ENCODE measurements at regions not wholly inside any gene's neighbourhood (a gene's known extent, or its start where the extent isn't known, plus 50 kb on each side); places are given as distances from the start of the nearest gene placed in this dataset.

DNA sequence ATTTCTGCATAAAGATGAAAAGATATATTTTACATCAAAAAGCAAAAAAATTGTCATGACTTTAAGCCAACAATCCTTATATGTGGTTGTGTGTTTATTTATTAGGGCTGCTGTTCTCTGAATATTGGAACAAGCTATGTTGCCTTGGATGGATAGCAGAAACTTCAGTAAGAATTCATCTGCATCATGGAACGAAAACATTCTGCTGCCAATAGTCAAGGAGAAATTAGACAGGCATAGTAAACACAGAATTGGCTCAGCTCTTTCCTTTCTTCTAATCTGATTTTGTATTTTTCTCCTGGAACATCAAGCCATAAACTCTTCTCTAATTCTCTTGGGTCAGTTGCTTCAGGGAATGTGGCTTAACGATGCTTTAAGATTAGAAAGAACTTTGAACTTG lies 1257.0 kb downstream of the NLGN4X start:
- no peak for DNase-seq (ENCODE audit: low spot score in 2 of 2)
- no peak for TF ChIP-seq POLR2A (IDR thresholded peaks at IDR 0.05)
- TF ChIP-seq, protein P1, sequence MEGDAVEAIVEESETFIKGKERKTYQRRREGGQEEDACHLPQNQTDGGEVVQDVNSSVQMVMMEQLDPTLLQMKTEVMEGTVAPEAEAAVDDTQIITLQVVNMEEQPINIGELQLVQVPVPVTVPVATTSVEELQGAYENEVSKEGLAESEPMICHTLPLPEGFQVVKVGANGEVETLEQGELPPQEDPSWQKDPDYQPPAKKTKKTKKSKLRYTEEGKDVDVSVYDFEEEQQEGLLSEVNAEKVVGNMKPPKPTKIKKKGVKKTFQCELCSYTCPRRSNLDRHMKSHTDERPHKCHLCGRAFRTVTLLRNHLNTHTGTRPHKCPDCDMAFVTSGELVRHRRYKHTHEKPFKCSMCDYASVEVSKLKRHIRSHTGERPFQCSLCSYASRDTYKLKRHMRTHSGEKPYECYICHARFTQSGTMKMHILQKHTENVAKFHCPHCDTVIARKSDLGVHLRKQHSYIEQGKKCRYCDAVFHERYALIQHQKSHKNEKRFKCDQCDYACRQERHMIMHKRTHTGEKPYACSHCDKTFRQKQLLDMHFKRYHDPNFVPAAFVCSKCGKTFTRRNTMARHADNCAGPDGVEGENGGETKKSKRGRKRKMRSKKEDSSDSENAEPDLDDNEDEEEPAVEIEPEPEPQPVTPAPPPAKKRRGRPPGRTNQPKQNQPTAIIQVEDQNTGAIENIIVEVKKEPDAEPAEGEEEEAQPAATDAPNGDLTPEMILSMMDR (IDR thresholded peaks at IDR 0.05) = no peak
- WGBS, 2 donors = 56 to 75% methylated on average over 2 of the region's 2 CpGs
- H3K4me3 ChIP-seq (ENCODE audit: low read depth, poor library complexity, severe bottlenecking) = no peak overlapping the region
- intact Hi-C loops (cut with DNase I; ENCODE audit: low total_unique reads) = no loop called here

DNA sequence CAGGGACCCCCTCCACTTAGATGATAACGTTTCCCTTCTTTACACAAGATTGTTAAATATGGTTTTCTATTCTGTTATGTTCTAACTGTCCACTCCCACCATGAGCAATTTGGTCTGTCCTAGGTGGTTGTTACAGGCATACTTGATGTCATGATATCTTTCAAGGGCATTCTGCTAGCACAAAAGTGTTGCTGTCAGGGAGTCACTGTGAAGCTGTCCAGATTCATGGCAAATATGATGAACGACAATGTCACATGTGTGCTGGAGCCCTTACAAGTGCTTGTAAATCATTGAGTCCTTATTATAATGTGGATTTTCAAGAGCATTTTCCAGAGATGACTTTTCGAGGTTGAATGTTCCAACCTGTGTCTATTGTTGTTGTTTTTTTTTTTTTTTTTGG lies 1250.7 kb upstream of the PRKX start:
- no peak overlapping the region for H3K4me3 ChIP-seq (ENCODE audit: low read depth, poor library complexity, severe bottlenecking)
- 62 to 78% methylated on average over 3 of the region's 3 CpGs for WGBS, 2 donors
- no peak for TF ChIP-seq POLR2A (IDR thresholded peaks at IDR 0.05)
- TF ChIP-seq, protein P1 (IDR thresholded peaks at IDR 0.05) = no peak
- DNase-seq (ENCODE audit: low spot score in 2 of 2) = no peak
- intact Hi-C loops (cut with DNase I; ENCODE audit: low total_unique reads) = no loop called here

DNA sequence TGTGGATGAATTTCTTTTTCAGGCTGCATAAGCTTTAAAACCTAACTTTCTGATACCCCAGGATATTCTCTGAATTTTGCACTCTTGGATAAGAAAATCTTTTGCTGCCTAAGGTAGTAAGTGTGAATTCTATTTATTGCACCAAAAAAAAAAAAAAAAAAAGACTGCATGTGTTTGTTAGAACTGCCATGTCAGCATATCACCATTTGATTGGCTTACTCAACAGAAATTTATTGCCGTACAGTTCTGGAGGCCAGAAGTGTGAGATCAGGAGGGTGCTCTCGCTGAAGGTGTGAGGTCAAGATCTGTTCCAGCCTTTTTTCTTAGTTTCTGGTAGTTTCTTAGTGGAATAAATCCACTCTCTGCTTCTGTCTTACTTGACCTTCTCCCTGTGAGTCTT lies 1250.0 kb upstream of the PRKX start:
- 84% methylated on average over 2 of the region's 2 CpGs for WGBS, 2 donors
- TF ChIP-seq, protein P1 (IDR thresholded peaks at IDR 0.05) = no peak
- TF ChIP-seq POLR2A (IDR thresholded peaks at IDR 0.05) = no peak

DNA sequence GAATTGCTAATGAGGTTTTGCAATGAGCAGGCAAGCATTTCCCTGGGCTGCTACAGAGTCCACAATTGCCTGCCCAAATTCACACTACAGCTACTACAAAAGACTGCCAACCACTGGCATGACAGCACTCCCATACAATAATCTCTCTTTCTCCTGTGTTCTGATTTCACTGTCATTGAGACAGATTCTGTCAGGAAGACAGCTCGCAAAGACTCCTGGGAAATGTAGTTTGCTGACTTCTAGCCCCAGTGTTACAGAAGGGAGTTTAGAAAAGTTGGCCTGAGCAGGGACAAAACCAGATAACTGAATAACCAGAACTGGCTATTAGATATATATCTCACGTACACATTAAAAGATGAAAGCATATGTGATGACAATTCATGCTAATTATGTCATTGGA lies 1231.3 kb upstream of the PRKX start:
- intact Hi-C loops (cut with DNase I; ENCODE audit: low total_unique reads) = no loop called here
- 82 to 85% methylated on average over 2 of the region's 2 CpGs for WGBS, 2 donors
- TF ChIP-seq POLR2A (IDR thresholded peaks at IDR 0.05) = no peak
- DNase-seq (ENCODE audit: low spot score in 2 of 2) = no peak
- H3K4me3 ChIP-seq (ENCODE audit: low read depth, poor library complexity, severe bottlenecking) = no peak overlapping the region

More for the DNA sequence above, 1250.0 kb upstream of the PRKX start:
- no peak for DNase-seq (ENCODE audit: low spot score in 2 of 2)
- no peak overlapping the region for H3K4me3 ChIP-seq (ENCODE audit: low read depth, poor library complexity, severe bottlenecking)
- intact Hi-C loops (cut with DNase I; ENCODE audit: low total_unique reads) = no loop called here

DNA sequence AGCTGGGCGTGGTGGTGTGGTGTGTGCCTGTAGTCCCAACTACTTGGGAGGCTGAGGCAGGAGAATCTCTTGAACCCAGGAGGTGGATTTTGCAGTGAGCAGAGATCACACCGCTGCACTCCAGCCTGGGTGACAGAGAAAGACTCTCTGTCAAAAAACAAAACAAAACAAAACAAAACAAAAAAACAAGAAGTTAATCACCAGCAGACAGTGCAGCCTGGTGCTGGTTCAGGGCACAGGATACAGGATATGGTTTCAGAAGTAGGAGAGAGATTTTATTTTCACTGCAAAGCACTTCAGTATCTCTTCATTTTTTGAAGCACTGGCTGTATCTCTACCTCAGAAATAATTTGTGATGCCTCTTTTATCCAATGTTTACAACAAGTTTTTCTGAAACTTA lies 1222.9 kb upstream of the PRKX start:
- 81 to 91% methylated on average over 2 of the region's 2 CpGs for WGBS, 2 donors
- no peak for DNase-seq (ENCODE audit: low spot score in 2 of 2)
- no peak overlapping the region for H3K4me3 ChIP-seq (ENCODE audit: low read depth, poor library complexity, severe bottlenecking)
- intact Hi-C loops (cut with DNase I; ENCODE audit: low total_unique reads) = no loop called here
- TF ChIP-seq, protein P1 (IDR thresholded peaks at IDR 0.05) = no peak
- no peak for TF ChIP-seq POLR2A (IDR thresholded peaks at IDR 0.05)

DNA sequence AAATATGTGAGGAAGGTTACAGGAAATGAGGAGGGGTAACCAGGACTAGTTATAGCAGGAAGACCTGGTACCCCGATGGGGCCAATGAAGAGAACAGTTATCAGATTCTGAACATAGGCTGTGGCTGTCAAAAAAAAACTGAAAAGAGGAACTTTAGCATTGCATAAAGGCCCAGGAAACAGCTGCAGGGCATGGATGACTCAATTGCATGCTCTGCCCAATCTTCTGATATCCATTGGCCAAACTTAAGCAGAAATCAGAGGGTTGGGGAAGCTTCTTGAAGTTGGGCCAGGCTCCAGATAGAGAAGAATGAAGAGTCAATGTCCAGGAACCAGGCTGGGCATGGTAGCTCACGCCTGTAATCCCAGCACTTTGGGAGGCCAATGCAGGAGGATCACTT lies 1222.4 kb upstream of the PRKX start:
- no peak overlapping the region for H3K4me3 ChIP-seq (ENCODE audit: low read depth, poor library complexity, severe bottlenecking)
- 68 to 71% methylated on average over 2 of the region's 2 CpGs for WGBS, 2 donors
- TF ChIP-seq POLR2A (IDR thresholded peaks at IDR 0.05) = no peak
- TF ChIP-seq, protein P1 (IDR thresholded peaks at IDR 0.05) = no peak
- peak in 1 of 2 donors; percentile 16 for DNase-seq (ENCODE audit: low spot score in 2 of 2)
- intact Hi-C loops (cut with DNase I; ENCODE audit: low total_unique reads) = no loop called here

Data from lower leg skin (tissue), 4 donors.